ENCODE measurements at regions not wholly inside any gene's neighbourhood (a gene's known extent, or its start where the extent isn't known, plus 50 kb on each side); places are given as distances from the start of the nearest gene placed in this dataset.

DNA sequence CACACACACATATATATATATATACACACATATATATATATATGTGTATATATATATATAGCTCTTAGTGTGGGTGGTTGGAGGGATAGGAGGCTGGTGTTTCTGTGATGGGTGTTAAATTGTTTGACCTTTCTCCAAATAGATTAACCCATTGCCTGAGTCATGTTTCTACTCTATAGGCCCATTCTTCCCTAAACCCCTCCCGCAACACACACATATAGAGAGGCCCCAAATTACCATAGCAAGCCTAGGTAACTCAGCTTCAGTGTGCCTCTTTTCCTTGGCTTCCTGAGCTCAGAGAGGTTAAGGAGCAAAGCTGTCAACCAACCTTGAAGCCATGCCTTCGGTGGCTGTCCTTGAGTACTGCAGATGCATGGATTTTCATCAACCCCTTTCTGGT, 98.7 kb upstream of the ADO start:
- Histone ChIP-seq H3K27me3 (no peaks in the 10 kb centered on the region), H3K4me3 (no peak overlapping the region), H3K9me3 (no peaks in the 10 kb centered on the region), H3K36me3 (no peaks in the 10 kb centered on the region), H3K27ac (no peak overlapping the region), H3K4me1 (no peaks in the 10 kb centered on the region)
- no peak for DNase-seq
- TF ChIP-seq, protein P1, sequence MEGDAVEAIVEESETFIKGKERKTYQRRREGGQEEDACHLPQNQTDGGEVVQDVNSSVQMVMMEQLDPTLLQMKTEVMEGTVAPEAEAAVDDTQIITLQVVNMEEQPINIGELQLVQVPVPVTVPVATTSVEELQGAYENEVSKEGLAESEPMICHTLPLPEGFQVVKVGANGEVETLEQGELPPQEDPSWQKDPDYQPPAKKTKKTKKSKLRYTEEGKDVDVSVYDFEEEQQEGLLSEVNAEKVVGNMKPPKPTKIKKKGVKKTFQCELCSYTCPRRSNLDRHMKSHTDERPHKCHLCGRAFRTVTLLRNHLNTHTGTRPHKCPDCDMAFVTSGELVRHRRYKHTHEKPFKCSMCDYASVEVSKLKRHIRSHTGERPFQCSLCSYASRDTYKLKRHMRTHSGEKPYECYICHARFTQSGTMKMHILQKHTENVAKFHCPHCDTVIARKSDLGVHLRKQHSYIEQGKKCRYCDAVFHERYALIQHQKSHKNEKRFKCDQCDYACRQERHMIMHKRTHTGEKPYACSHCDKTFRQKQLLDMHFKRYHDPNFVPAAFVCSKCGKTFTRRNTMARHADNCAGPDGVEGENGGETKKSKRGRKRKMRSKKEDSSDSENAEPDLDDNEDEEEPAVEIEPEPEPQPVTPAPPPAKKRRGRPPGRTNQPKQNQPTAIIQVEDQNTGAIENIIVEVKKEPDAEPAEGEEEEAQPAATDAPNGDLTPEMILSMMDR (IDR thresholded peaks at IDR 0.05): no peak
- TF ChIP-seq POLR2A (IDR thresholded peaks at IDR 0.05): no peak
- intact Hi-C loops (cut with DNase I; ENCODE audit: low total_unique reads): no loop called here

DNA sequence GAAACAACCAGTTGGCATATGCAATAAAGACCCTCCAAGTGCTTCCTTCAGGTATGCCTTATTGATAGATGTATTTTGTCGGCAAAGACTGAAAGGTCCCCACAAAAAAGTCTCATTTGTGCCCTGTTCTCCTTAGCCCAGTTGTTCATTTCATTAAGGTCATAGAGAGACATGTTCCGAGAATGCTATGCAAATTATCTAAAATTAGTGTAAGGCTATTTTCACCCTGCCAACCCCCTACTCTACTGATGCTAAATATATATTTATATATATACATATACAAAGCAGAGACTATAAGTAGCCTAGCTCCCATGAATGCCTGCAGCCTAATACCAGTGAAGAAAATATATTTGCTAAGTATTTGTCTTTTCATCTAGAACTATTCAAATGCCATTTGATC, 96.7 kb upstream of the ADO start:
- TF ChIP-seq, protein P1 (IDR thresholded peaks at IDR 0.05): no peak
- no peak for TF ChIP-seq POLR2A (IDR thresholded peaks at IDR 0.05)
- no peaks in the 10 kb centered on the region for H3K36me3 ChIP-seq
- no peak for DNase-seq
- H3K4me3 ChIP-seq: no peak overlapping the region
- intact Hi-C loops (cut with DNase I; ENCODE audit: low total_unique reads): no loop called here
- no peaks in the 10 kb centered on the region for H3K9me3 ChIP-seq
- no peak overlapping the region for H3K27ac ChIP-seq
- no peaks in the 10 kb centered on the region for H3K4me1 ChIP-seq
- H3K27me3 ChIP-seq: no peaks in the 10 kb centered on the region

DNA sequence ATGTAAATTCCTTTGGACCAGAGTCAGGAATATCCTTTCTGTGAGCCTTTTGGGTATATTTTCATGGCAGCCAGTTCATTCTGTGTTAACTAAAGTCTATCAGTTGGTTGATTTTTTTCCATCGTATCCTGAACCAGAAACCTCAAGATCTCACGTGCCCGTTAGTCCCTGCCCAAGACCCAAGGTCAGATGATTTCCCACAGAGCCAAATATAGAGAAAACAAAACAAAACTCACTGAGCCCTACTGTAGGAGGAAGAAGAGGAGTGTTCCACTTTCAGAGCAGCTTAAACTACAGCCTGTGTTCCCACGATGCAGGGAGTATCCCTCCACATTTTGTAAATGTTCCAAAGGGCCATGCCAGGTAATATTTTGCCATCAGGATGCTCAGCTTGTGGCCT, 96.0 kb upstream of the ADO start:
- intact Hi-C loops (cut with DNase I; ENCODE audit: low total_unique reads): no loop called here
- H3K36me3 ChIP-seq: no peaks in the 10 kb centered on the region
- H3K4me1 ChIP-seq: no peaks in the 10 kb centered on the region
- no peak overlapping the region for H3K27ac ChIP-seq
- H3K9me3 ChIP-seq: no peaks in the 10 kb centered on the region
- no peak for TF ChIP-seq POLR2A (IDR thresholded peaks at IDR 0.05)
- TF ChIP-seq, protein P1 (IDR thresholded peaks at IDR 0.05): no peak
- H3K4me3 ChIP-seq: no peak overlapping the region
- H3K27me3 ChIP-seq: no peaks in the 10 kb centered on the region
- no peak for DNase-seq

DNA sequence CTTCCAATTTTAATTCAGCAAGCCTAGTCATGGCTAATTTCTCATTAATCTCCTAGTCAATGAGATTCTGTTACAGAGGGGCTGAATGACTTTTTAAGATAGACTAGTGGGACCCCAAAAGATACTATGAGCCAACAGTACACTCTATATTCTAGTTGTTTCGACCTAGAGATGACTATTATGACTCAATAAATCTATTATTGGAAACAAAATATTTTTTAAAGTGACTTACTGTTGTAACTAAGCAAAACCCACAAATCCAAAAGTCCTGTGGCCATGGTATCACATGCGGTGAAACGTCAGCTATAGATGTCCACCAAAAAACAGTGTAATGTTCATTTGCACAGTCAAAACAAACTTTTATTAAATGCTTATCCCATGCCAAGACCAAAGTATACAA, 95.3 kb upstream of the ADO start:
- no peaks in the 10 kb centered on the region for H3K9me3 ChIP-seq
- TF ChIP-seq, protein P1 (IDR thresholded peaks at IDR 0.05): no peak
- TF ChIP-seq POLR2A (IDR thresholded peaks at IDR 0.05): no peak
- H3K4me3 ChIP-seq: no peak overlapping the region
- no peaks in the 10 kb centered on the region for H3K4me1 ChIP-seq
- no peaks in the 10 kb centered on the region for H3K36me3 ChIP-seq
- no peak for DNase-seq
- intact Hi-C loops (cut with DNase I; ENCODE audit: low total_unique reads): no loop called here
- no peak overlapping the region for H3K27ac ChIP-seq
- H3K27me3 ChIP-seq: no peaks in the 10 kb centered on the region

DNA sequence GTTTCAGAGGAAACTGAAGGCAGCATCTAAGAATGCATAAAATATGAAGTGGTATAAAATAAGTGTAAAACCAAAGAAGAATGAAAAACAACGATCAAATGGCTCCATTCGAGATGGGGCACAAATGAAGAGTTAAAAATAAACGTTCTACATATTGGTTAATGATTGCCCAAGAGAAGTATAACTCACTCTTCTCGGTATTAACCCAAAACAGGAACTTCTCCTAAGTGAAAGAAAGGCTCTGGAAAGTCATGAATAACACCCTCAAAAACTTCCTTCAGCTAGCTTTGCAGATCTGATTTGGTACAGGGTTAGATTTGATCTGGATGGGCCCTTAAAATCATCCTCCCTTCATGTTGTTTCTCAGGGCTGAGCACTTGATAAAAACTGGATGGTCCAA, 94.3 kb upstream of the ADO start:
- intact Hi-C loops (cut with DNase I; ENCODE audit: low total_unique reads): no loop called here
- TF ChIP-seq, protein P1 (IDR thresholded peaks at IDR 0.05): no peak
- TF ChIP-seq POLR2A (IDR thresholded peaks at IDR 0.05): no peak
- H3K27ac ChIP-seq: no peak overlapping the region

More for the DNA sequence above, 94.3 kb upstream of the ADO start:
- H3K36me3 ChIP-seq: no peaks in the 10 kb centered on the region
- no peaks in the 10 kb centered on the region for H3K9me3 ChIP-seq
- H3K4me3 ChIP-seq: no peak overlapping the region
- H3K4me1 ChIP-seq: no peaks in the 10 kb centered on the region
- H3K27me3 ChIP-seq: no peaks in the 10 kb centered on the region
- DNase-seq: no peak
